ENCODE measurements at regions not wholly inside any gene's neighbourhood (a gene's known extent, or its start where the extent isn't known, plus 50 kb on each side); places are given as distances from the start of the nearest gene placed in this dataset.

DNA sequence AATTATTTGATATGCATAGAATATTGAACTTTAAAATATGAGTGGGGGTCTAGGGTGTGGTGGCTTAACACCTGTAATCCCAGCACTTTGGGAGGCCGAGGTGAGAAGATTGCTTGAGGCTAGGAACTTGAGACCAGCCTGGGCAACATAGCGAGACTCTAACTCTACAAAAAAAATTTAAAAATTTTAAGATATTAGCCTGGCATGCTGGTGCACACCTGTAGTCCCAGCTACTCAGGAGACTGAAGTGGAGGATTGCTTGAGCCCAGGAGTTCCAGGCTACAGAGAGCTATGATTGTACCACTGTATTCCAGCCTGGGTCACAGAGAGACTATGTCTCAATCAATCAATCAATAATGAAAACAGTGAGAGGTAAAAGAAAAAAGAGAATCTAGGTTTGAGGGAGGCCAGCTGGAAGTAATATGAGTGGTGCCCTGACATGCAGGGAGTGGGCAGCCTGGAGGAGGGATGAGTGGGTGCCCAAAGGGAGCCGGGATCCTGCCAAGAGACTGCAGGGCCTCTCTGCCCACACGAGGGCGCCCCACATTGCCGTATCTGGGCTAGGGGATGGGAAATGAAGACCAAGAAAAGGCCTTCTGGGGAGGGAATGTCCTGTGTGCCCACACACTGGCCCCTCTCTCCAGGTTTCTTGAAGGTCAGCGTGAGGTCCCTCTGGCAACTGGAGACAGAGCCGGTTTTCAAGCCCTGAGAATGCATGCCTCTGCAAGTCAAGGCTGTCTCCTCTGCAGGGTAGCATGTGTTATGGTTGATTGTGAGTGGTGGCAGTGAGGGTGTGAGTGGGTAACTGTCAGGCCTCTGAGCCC, 93.9 kb upstream of the PPM1J start:
- H3K27ac ChIP-seq (ENCODE audit: low read depth, low read length) = no peak overlapping the region
- peaks cover 7% of the 10 kb centered on the region for H3K27me3 ChIP-seq (ENCODE audit: control insufficient read depth, low read length)
- H3K36me3 ChIP-seq (ENCODE audit: control insufficient read depth, low read length) = no peaks in the 10 kb centered on the region
- no peak overlapping the region for H3K4me3 ChIP-seq (ENCODE audit: low read length)
- no peaks in the 10 kb centered on the region for H3K9me3 ChIP-seq (ENCODE audit: control insufficient read depth, insufficient read depth, low read length)
- no peaks in the 10 kb centered on the region for H3K9me2 ChIP-seq (replicated peaks; ENCODE audit: control insufficient read depth, low read length)
- TF ChIP-seq CTCF (IDR thresholded peaks at IDR 0.05; ENCODE audit: low read depth, low read length, poor library complexity, severe bottlenecking) (peak; percentile 96), EZH2phosphoT487 (IDR thresholded peaks at IDR 0.05; ENCODE audit: borderline replicate concordance, low read length) (no peak)
- no peaks in the 10 kb centered on the region for H3K79me2 ChIP-seq (ENCODE audit: control insufficient read depth, low read length)
- no peaks in the 10 kb centered on the region for H3K4me1 ChIP-seq (ENCODE audit: control insufficient read depth, low read length)
- H3K4me2 ChIP-seq (ENCODE audit: low read length) = no peak overlapping the region
- no peaks in the 10 kb centered on the region for H3F3A ChIP-seq (ENCODE audit: control insufficient read depth, insufficient read depth)
- no peaks in the 10 kb centered on the region for H4K20me1 ChIP-seq (ENCODE audit: control insufficient read depth, insufficient read depth, low read depth, low read length)

- H4K20me1 ChIP-seq (ENCODE audit: control insufficient read depth, insufficient read depth, low read depth, low read length) = no peaks in the 10 kb centered on the region
- no peaks in the 10 kb centered on the region for H3F3A ChIP-seq (ENCODE audit: control insufficient read depth, insufficient read depth)
- H3K9me3 ChIP-seq (ENCODE audit: control insufficient read depth, insufficient read depth, low read length) = no peaks in the 10 kb centered on the region
- H3K27ac ChIP-seq (ENCODE audit: low read depth, low read length) = no peak overlapping the region
- TF ChIP-seq EZH2phosphoT487 (IDR thresholded peaks at IDR 0.05; ENCODE audit: borderline replicate concordance, low read length) = no peak
- TF ChIP-seq CTCF (IDR thresholded peaks at IDR 0.05; ENCODE audit: low read depth, low read length, poor library complexity, severe bottlenecking) = no peak
- H3K4me3 ChIP-seq (ENCODE audit: low read length) = no peak overlapping the region
- no peaks in the 10 kb centered on the region for H3K79me2 ChIP-seq (ENCODE audit: control insufficient read depth, low read length)
- H3K9me2 ChIP-seq (replicated peaks; ENCODE audit: control insufficient read depth, low read length) = no peaks in the 10 kb centered on the region
- H3K27me3 ChIP-seq (ENCODE audit: control insufficient read depth, low read length) = peaks cover 7% of the 10 kb centered on the region
- no peaks in the 10 kb centered on the region for H3K36me3 ChIP-seq (ENCODE audit: control insufficient read depth, low read length)
- no peak overlapping the region for H3K4me2 ChIP-seq (ENCODE audit: low read length)
- no peaks in the 10 kb centered on the region for H3K4me1 ChIP-seq (ENCODE audit: control insufficient read depth, low read length)
Observed at GRCh38 chr1:112807999-112808398, 92.9 kb upstream of the PPM1J start.

- H3K36me3 ChIP-seq (ENCODE audit: control insufficient read depth, low read length) = no peaks in the 10 kb centered on the region
- no peaks in the 10 kb centered on the region for H3K79me2 ChIP-seq (ENCODE audit: control insufficient read depth, low read length)
- H3K4me2 ChIP-seq (ENCODE audit: low read length) = no peak overlapping the region
- TF ChIP-seq CTCF (IDR thresholded peaks at IDR 0.05; ENCODE audit: low read depth, low read length, poor library complexity, severe bottlenecking) = no peak
- no peaks in the 10 kb centered on the region for H4K20me1 ChIP-seq (ENCODE audit: control insufficient read depth, insufficient read depth, low read depth, low read length)
- no peaks in the 10 kb centered on the region for H3F3A ChIP-seq (ENCODE audit: control insufficient read depth, insufficient read depth)
- no peaks in the 10 kb centered on the region for H3K9me3 ChIP-seq (ENCODE audit: control insufficient read depth, insufficient read depth, low read length)
- H3K4me3 ChIP-seq (ENCODE audit: low read length) = no peak overlapping the region
- H3K9me2 ChIP-seq (replicated peaks; ENCODE audit: control insufficient read depth, low read length) = no peaks in the 10 kb centered on the region
- H3K4me1 ChIP-seq (ENCODE audit: control insufficient read depth, low read length) = no peaks in the 10 kb centered on the region
- peaks cover 7% of the 10 kb centered on the region for H3K27me3 ChIP-seq (ENCODE audit: control insufficient read depth, low read length)
- no peak overlapping the region for H3K27ac ChIP-seq (ENCODE audit: low read depth, low read length)
Observed at GRCh38 chr1:112807117-112807516, 92.0 kb upstream of the PPM1J start.
